C4-2B (cell line): ENCODE measurements at regions not wholly inside any gene's neighbourhood (a gene's known extent, or its start where the extent isn't known, plus 50 kb on each side); places are given as distances from the start of the nearest gene placed in this dataset.

Experiments
- H3K27ac ChIP-seq: fragments of 450-650 bp; 2 replicates; pipeline ENCODE4 v1.5.1; 2017
- CTCF ChIP-seq: fragments of 450-650 bp; conservative IDR thresholded peaks from 2 replicates; pipeline ENCODE4 v1.5.1; 2017; ENCODE audit warnings: mild to moderate bottlenecking
- ZFX ChIP-seq: fragments of 450-650 bp; IDR thresholded peaks from 2 replicates; pipeline ENCODE4 v1.6.1; 2017

- no peak overlapping the region for H3K27ac ChIP-seq
- TF ChIP-seq ZFX: no peak
- TF ChIP-seq CTCF: no peak
Observed at GRCh38 chr11:81174646-81175330, 1558.9 kb downstream of the FAM181B start.

GRCh38 chr11:81165164-81165563 is 1568.5 kb downstream of the FAM181B start:
- no peak overlapping the region for H3K27ac ChIP-seq
- peak; percentile 34 for TF ChIP-seq CTCF
- no peak for TF ChIP-seq ZFX

GRCh38 chr11:81159900-81160299 is 1573.8 kb downstream of the FAM181B start:
- TF ChIP-seq CTCF: no peak
- no peak for TF ChIP-seq ZFX
- no peak overlapping the region for H3K27ac ChIP-seq

- no peak for TF ChIP-seq CTCF
- TF ChIP-seq ZFX: no peak
- no peak overlapping the region for H3K27ac ChIP-seq
Observed at GRCh38 chr11:81135570-81135969, 1598.1 kb downstream of the FAM181B start.

DNA sequence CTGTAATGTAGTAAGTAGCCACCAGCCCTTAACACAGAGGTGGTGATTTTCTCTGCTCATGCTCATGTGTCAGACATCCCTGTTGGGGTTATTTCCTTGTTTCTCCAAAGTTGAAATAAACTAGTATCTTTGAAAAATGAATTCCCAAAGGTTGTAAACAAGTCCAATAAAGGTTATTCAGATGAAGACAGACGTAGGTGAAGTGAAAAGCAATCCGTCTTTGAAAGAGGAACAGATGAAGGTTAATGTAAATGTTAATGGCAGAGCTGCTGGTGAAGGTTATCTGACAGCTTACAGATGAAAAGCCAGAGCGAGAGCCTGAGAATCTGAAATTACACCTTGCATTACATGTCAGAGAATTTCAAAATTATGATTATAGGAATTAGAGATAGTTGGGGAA is 1604.0 kb downstream of the FAM181B start:
- TF ChIP-seq ZFX (no peak), CTCF (no peak)
- no peak overlapping the region for H3K27ac ChIP-seq

GRCh38 chr11:81112718-81113117 is 1620.9 kb downstream of the FAM181B start:
- H3K27ac ChIP-seq: no peak overlapping the region
- TF ChIP-seq ZFX (no peak), CTCF (no peak)

DNA sequence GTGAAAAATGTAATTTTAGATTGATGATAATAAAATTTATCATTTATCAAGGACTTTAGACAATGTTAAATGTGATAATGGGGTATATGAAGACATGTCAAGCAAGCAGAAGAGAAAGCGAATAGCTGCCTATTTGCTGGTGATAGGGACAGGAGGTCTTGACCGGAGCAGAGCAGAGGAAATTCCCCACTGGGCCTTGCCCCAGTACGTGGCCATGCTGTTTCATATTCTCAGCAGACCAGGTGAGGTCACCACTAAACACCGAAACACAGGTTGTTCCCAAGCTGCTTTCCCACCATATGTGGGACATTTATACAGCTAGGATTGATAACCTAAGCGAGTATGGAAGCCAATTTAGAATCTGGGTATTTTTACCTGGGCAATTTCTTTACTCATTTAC is 1629.6 kb downstream of the FAM181B start:
- no peak overlapping the region for H3K27ac ChIP-seq
- TF ChIP-seq ZFX (no peak), CTCF (no peak)
